OCI-LY7 (cell line): ENCODE measurements at regions not wholly inside any gene's neighbourhood (a gene's known extent, or its start where the extent isn't known, plus 50 kb on each side); places are given as distances from the start of the nearest gene placed in this dataset.

Source experiments
- BruUV-seq: library from RNA; stranded (reverse); fragments of 400-500 nt; replicated peaks from 2 replicates; lab custom pipeline; 2021; lab: Mats Ljungman, UMichigan
- CTCF ChIA-PET: fragments of 300-600 bp; sonication (Branson Sonifier 250); formaldehyde crosslinking; loops from one replicate; lab custom pipeline; 2022; ENCODE audit warnings: antibody characterized with exemption; ENCODE audit not compliant: unreplicated experiment; lab: Charles Lee
- POLR2A ChIA-PET: fragments of 300-600 bp; sonication (Branson Sonifier 250); formaldehyde crosslinking; loops from one replicate; lab custom pipeline; 2022; ENCODE audit warnings: antibody characterized with exemption; lab: Charles Lee
- DNase-seq: peaks from one replicate; pipeline ENCODE4 v3.0.0-alpha.2; 2015; ENCODE audit warnings: low spot score
- H2AFZ ChIP-seq: fragments of 200-600 bp; sonication (generic), shearing (Covaris generic); 2 replicates; pipeline ENCODE4 v1.6.1; 2014; ENCODE audit warnings: mild to moderate bottlenecking, antibody characterized with exemption, low read length, moderate library complexity
- H3K27ac ChIP-seq: fragments of 200-600 bp; sonication (generic); 2 replicates; pipeline ENCODE4 v1.5.1; 2014; ENCODE audit warnings: mixed run types, low read depth, mild to moderate bottlenecking, moderate library complexity, low read length, inconsistent platforms; ENCODE audit not compliant: poor library complexity, severe bottlenecking
- H3K36me3 ChIP-seq: fragments of 200-600 bp; sonication (generic); 2 replicates; pipeline ENCODE4 v1.6.1; 2014; ENCODE audit warnings: mild to moderate bottlenecking, antibody characterized with exemption, low read length, moderate library complexity, mixed read lengths; ENCODE audit not compliant: insufficient read depth
- H3K4me1 ChIP-seq: fragments of 200-600 bp; sonication (generic); 2 replicates; pipeline ENCODE4 v1.5.1; 2014; ENCODE audit warnings: mild to moderate bottlenecking, low read length; ENCODE audit not compliant: insufficient read depth, poor library complexity, severe bottlenecking
- H3K4me2 ChIP-seq: fragments of 200-600 bp; sonication (generic); 2 replicates; pipeline ENCODE4 v1.6.1; 2014; ENCODE audit warnings: mild to moderate bottlenecking, low read length
- H3K4me3 ChIP-seq: fragments of 200-600 bp; sonication (generic); 2 replicates; pipeline ENCODE4 v1.5.1; 2014; ENCODE audit warnings: mild to moderate bottlenecking, low read depth, low read length; ENCODE audit not compliant: poor library complexity, severe bottlenecking
- H3K79me2 ChIP-seq: fragments of 200-600 bp; sonication (generic); 2 replicates; pipeline ENCODE4 v1.6.1; 2016; ENCODE audit warnings: low read depth, mild to moderate bottlenecking, low read length, moderate library complexity, mixed read lengths; ENCODE audit not compliant: insufficient read depth
- H3K9me2 ChIP-seq: fragments of 200-600 bp; sonication (generic); 2 replicates; pipeline ENCODE4 v1.6.1; 2016; ENCODE audit warnings: mild to moderate bottlenecking, low read length, mixed read lengths; ENCODE audit not compliant: insufficient read depth
- H3K9me3 ChIP-seq: fragments of 200-600 bp; sonication (generic); 2 replicates; pipeline ENCODE4 v1.6.1; 2014; ENCODE audit warnings: mild to moderate bottlenecking, mixed run types, low read length, mixed read lengths
- H4K20me1 ChIP-seq: fragments of 200-600 bp; sonication (generic); 2 replicates; pipeline ENCODE4 v1.6.1; 2014; ENCODE audit warnings: mild to moderate bottlenecking, antibody characterized with exemption, low read length, moderate library complexity, mixed read lengths; ENCODE audit not compliant: insufficient read depth
- CTCF ChIP-seq: fragments of 200-600 bp; sonication (generic); conservative IDR thresholded peaks from 2 replicates; pipeline ENCODE4 v1.5.1; 2014; ENCODE audit warnings: mild to moderate bottlenecking, antibody characterized with exemption, low read length, moderate library complexity, mixed read lengths
- EZH2phosphoT487 ChIP-seq: fragments of 200-600 bp; sonication (generic); IDR thresholded peaks from 2 replicates; pipeline ENCODE4 v1.6.1; 2018; ENCODE audit warnings: low read depth, borderline replicate concordance, mild to moderate bottlenecking, mixed run types, antibody characterized with exemption, low read length, moderate library complexity, mixed read lengths
- intact Hi-C: fragments of 100-400 bp; cut with micrococcal nuclease; formaldehyde crosslinking; loops from one replicate; pipeline ENCODE4 v1.10.0; 2022; ENCODE audit not compliant: unreplicated experiment

GRCh38 chr2:64401529-64401880 is 52.5 kb upstream of the LGALSL start:
- Histone ChIP-seq H2AFZ (no peak overlapping the region), H3K79me2 (no peaks in the 10 kb centered on the region), H3K4me2 (no peak overlapping the region), H3K4me1 (peaks cover 4% of the 10 kb centered on the region), H3K9me3 (no peaks in the 10 kb centered on the region), H3K27ac (no peak overlapping the region), H4K20me1 (no peaks in the 10 kb centered on the region), H3K36me3 (no peaks in the 10 kb centered on the region), H3K9me2 (no peaks in the 10 kb centered on the region), H3K4me3 (no peak overlapping the region)
- TF ChIP-seq CTCF = no peak
- POLR2A ChIA-PET = no interaction called here
- no TSS peak for BruUV-seq
- intact Hi-C loops = no loop called here
- CTCF ChIA-PET = no interaction called here
- DNase-seq = no peak

GRCh38 chr2:64402876-64403275 is 51.1 kb upstream of the LGALSL start:
- H3K36me3 ChIP-seq = no peaks in the 10 kb centered on the region
- peaks cover 4% of the 10 kb centered on the region for H3K4me1 ChIP-seq
- H3K9me3 ChIP-seq = no peaks in the 10 kb centered on the region
- ChIA-PET CTCF (no interaction called here), POLR2A (interaction anchor here (0.7 kb wide), 1 partner anchor 11 kb away, joined by 3 read pairs; no protein-coding TSS in a partner anchor)
- no TSS peak for BruUV-seq
- H4K20me1 ChIP-seq = no peaks in the 10 kb centered on the region
- H2AFZ ChIP-seq = no peak overlapping the region
- DNase-seq = no peak
- intact Hi-C loops = no loop called here
- H3K9me2 ChIP-seq = no peaks in the 10 kb centered on the region
- H3K4me3 ChIP-seq = no peak overlapping the region
- no peak overlapping the region for H3K27ac ChIP-seq
- no peak overlapping the region for H3K4me2 ChIP-seq
- TF ChIP-seq EZH2phosphoT487 (no peak), CTCF (no peak)
- no peaks in the 10 kb centered on the region for H3K79me2 ChIP-seq

- H3K4me2 ChIP-seq = no peak overlapping the region
- H3K4me3 ChIP-seq = no peak overlapping the region
- no peak overlapping the region for H3K27ac ChIP-seq
- intact Hi-C loops = no loop called here
- H4K20me1 ChIP-seq = no peaks in the 10 kb centered on the region
- POLR2A ChIA-PET = interaction anchor here (0.7 kb wide), 1 partner anchor 10 kb away, joined by 3 read pairs; no protein-coding TSS in a partner anchor
- DNase-seq = no peak
- H3K9me3 ChIP-seq = no peaks in the 10 kb centered on the region
- no peak for TF ChIP-seq EZH2phosphoT487
- TF ChIP-seq CTCF = no peak
- H3K36me3 ChIP-seq = no peaks in the 10 kb centered on the region
- H3K4me1 ChIP-seq = peaks cover 4% of the 10 kb centered on the region
- no peak overlapping the region for H2AFZ ChIP-seq
- BruUV-seq = no TSS peak
- CTCF ChIA-PET = no interaction called here
- no peaks in the 10 kb centered on the region for H3K79me2 ChIP-seq
- H3K9me2 ChIP-seq = no peaks in the 10 kb centered on the region
These were observed 50.5 kb upstream of the LGALSL start for GRCh38 chr2:64403426-64403825.
